ENCODE measurements at regions not wholly inside any gene's neighbourhood (a gene's known extent, or its start where the extent isn't known, plus 50 kb on each side); places are given as distances from the start of the nearest gene placed in this dataset.
"Not testable (repeated sequence)": the region's sequence is repeated elsewhere in the genome, so short reads cannot be mapped to it uniquely, and the experiment has no call there.

DNA sequence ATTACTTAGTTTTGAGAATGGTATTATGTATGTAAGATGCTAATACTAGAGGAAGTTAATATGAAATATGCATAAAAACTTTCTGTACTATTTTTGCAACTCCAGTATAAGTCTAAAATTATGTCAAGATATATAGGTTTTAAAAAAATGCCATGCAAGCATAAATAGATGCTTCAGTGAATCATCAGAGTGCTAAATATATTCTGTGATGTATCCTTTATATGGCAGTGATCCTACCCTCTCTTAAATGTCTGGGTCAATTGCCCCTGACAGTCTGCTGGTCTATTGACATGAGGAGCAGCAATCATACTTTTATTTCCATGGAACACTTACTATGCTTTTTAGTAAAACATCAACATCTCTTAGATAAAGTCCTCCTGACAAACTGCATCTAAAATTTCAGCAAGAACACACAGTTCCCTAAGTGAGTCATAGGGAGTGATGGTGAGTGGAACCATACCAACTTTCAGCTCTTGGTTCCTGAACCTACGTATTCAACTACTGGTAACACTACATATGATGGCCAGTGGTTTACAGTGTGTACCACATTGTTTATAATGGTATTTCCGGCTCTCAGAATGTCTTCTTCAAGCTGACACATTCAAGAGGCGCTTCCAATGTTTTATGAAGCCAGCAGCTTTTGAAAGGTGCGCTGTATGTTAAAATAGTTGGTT lies 928.7 kb upstream of the GJE1 start:
- DNase-seq, result no peak

GRCh38 chr6:141202626-141203025 lies 930.1 kb upstream of the GJE1 start:
- no peak for DNase-seq

DNA sequence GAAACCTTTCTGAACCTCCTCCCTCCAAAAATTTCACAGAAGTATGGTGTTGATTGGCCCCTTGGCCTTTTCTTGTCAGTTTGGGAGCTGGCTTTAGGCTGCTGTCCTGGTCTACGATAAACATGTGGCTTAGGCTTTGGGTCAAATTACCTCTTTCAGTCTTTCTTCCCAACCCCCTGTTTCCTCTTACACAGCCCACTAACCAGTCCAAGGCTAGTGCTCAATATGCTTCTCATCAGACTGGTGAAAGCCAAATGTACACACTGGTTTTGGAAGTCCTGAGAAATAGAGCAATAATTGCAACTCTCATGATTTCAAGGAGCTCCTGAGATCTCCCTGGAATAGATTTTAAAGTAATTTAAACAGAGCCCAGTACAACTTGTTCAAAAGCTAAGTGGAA lies 933.7 kb upstream of the GJE1 start:
- DNase-seq, result no peak

DNA sequence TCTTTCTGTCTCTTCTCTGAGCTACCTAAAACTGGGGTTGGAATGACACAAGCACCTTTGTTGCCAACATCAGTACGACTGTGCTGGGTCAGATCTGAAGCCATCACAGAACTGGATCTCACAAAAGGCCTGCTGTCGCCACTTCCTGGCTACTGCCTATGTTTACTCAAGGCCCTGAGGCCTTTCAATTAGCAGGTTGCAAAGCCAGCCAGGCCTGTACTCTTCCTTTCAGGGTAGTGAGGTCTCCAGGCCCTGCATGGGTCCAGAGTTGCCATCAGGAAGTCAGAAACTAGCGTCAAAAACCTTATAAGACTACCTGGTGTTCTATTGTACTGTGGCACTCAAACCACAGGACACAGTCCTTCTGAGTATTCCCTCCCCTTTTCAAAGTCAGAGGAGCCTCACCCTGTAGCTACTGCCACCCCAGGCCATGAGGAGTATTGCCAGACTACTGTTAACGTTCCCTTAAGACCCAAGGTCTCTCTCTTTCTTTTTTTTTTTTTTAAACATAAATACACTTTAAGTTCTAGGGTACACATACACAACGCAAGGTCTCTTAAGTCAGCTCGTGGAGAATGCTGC lies 937.4 kb upstream of the GJE1 start:
- no peak for DNase-seq

- DNase-seq, result no peak
Measured at GRCh38 chr6:141183368-141183767, 949.4 kb upstream of the GJE1 start.

DNA sequence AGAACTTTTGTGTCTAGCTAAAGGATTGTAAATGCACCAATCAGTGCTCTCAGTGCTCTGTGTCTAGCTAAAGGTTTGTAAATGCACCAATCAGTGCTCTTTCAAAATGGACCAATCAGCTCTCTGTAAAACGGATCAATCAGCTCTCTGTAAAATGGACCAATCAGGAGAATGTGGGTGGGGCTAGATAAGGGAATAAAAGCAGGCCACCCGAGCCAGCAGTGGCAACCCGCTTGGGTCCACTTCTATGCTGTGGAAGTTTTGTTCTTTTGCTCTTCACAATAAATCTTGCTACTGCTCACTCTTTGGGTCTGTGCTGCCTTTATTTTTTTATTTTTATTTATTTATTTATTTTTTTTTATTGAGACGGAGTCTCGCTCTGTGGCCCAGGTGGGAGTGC lies 957.3 kb upstream of the GJE1 start:
- not testable (repeated sequence) for DNase-seq

DNA sequence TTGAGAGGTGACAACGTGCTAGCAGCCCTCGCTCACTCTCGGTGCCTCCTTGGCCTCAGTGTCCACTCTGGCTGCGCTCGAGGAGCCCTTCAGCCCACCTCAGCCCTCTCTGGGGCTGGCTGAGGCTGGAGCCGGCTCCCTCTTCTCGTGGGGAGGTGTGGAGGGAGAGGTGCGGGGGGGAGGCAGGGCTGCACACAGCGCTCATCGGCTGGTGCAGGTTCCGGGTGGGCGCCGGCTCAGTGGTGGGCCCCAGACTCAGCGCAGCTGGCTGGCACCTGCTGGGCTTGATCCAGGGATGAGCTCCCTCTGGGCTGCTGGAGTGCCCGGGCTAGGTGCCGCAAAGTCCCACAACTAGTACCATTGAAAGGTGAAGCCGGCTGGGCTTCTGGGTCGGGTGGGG lies 957.8 kb upstream of the GJE1 start:
- no peak for DNase-seq

DNA sequence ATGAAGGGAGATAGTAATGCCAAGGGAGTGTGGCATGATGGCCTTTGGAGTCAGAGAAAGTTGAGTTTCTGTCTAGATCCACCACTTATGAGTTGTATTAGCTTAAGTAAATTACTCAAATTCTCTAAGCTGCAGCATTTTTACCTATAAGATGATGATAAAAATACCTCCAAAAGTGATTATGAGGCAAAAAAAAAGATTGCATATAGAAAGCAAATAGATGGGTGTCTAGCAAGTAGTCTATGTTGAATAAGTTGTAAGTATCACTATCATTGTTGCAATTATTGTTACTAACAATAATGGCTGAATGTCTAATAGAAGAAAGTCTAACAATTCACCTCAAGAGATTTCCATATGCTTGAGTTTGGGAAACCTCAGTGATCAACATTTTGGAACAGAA lies 959.2 kb upstream of the GJE1 start:
- DNase-seq, result no peak

DNA sequence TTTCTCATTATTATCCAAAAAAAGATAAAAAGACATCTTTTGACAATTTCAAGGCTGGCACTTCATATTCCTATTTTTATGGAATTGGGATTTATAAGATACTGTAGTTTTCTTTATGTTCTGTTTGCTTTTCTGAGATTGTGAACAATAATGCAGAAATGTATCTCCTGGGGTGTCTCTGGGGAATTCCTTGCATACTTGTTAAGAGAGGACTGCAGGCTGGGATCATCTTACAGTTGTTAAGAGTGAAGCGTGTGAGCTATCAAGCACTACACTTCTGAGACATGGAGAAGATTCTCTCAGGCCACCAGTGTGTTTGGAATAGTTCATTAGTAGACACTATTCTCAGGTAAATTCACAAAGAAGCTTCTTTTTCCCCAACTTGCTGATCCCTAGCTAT lies 963.3 kb upstream of the GJE1 start:
- no peak for DNase-seq

GRCh38 chr6:141167945-141168344 lies 964.8 kb upstream of the GJE1 start:
- DNase-seq, result no peak

- no peak for DNase-seq
Measured at GRCh38 chr6:141165002-141165665, 967.6 kb upstream of the GJE1 start.

DNA sequence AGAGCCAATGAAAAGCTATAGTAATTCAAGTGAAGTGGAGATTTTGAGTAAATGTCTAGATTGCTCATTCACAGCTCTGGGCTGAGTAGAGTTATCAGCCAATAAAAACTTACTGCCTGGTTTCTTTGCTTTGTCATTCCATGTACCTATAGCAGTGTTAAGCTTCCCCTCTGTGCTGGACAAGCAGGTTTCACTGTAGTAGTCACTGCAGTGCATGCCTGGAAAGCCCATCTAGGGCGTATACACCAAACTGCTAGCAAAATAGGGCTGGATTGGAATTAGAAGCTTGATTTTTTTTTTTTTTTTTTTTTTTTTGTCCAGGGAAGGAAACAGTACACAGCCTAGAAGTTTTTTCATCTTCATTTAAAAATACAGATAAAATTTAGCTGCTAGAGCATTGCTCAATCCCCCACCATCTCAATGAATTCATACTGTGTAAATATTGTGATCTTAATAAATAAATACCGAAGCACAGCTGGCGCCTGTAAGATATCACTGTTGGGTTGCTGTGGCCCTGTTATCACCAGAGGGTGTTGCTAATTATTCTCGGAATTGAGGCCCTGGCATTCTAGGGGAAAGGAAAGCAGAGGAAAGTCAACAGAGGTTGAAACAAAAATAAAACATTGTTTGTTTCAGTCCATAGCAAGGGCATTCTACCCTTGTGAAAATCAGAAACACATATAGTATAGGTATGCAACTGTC lies 968.5 kb upstream of the GJE1 start:
- no peak for DNase-seq

- no peak for DNase-seq
Measured at GRCh38 chr6:141163107-141163506, 969.6 kb upstream of the GJE1 start.

- DNase-seq, result no peak
Measured at GRCh38 chr6:141158740-141159139, 974.0 kb upstream of the GJE1 start.

- DNase-seq, result peak; percentile 33
Measured at GRCh38 chr6:141153563-141153962, 979.2 kb upstream of the GJE1 start.

DNA sequence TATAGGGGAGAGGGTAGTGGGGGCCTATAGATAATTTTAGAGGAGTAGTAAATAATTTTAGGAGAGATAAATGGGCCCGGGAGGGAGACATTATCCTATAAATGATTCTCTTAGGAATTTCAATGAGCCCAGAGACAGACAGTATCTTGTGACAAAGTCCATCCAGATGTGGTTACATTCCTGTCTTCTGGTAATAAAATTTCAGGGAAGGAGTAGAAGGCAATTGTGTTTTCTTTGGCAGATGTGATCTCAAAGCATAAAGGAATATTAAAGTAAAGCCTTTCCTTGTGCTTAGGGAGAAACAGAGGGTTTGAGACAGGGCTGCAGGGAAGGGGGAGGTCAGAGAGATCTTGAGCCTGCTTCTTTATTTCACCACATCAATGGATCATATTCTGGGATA lies 979.8 kb upstream of the GJE1 start:
- DNase-seq, result no peak

- no peak for DNase-seq
Measured at GRCh38 chr6:141151710-141152417, 980.9 kb upstream of the GJE1 start.

DNA sequence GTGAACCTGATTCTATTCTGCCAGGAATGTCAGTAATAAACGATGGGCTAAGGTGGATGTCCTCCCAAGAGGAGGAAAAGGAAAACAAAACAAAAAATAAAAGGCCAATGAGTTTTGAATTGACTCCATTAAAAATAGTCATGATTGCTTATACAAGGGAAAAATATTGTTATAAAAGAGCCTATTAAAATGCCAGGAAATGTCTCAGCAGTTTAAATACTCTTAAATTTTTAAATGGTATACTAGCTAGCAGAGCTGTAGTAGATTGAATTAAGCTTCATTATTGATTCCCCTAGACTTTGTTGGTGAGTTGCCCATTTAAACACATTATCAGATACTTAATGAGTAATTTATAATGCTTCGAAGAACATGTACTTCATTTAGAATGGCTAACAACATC lies 990.9 kb upstream of the GJE1 start:
- DNase-seq, result no peak

DNA sequence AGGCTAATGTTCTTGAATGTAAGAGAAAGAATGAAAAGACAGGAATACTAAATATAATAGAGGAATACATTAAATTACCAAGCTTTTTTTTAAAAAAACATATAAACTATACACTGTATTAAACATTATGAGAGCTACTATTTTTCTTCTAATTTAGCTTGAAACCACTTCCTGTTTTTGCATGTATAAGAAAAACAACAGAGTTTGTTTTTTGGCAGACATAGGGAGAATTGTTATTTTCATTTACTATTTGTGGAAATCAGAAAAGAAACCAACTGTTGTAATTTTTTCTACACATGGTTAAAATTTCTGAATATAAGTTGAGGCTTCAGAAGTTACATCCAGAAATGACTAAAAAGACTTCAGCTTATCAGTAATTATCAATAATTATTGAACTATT lies 991.8 kb upstream of the GJE1 start:
- no peak for DNase-seq

GRCh38 chr6:141139461-141139860 lies 993.3 kb upstream of the GJE1 start:
- no peak for DNase-seq

DNA sequence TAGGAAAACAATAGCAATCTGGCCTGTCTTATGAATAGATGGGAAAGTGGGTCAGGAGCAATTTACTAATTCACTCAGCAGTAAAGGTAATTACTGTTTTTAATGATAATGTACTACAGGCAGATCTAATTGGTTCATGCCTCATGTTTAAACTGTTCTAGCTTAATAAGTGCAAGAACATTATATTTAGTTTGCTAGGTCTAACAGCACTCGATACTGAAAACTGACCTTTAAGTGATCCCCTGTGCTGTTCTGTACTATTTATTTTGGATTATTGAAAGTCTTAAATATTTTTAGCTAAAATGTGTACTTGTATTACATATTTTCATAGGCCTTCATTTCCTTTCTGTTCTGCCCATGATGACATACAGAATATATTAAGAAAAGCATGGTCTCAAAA lies 998.0 kb upstream of the GJE1 start:
- no peak for DNase-seq

DNA sequence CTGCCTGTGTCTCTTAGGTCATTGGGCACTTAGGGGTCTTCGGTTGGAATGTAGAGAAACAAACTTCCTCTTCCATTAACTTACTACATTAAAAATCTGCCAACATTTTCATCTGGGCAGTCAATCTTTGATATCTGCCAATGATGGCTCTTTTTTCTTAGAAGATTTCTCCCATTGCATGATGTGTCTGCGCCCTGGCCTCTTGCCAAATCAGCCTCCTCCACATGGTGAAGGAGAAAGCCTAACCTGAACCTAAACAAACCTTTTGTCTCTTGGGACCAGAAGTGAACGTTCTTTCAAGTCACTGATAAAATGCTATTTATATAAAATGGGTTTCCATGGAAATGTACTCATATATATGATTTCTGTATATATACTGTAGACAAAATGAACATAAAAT lies 998.9 kb upstream of the GJE1 start:
- no peak for DNase-seq

DNA sequence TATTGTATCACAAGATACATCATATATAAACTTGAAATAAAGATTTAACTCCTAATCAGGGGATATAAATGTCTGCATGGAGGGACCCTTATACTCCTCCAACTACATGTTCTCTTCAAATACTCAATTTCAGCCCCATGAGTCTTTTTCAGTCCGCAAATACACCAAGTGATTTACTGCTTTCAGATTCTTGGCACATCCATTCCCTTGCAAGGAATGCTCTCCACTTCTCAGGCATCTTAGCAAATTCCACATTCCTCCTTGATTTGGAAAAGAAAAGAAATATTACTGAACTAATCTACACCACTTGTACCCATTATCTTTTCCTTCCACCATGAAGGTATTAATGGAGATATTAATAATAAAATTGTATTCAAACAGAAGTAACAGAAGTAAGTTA lies 999.4 kb upstream of the GJE1 start:
- no peak for DNase-seq
